ENCODE measurements at regions not wholly inside any gene's neighbourhood (a gene's known extent, or its start where the extent isn't known, plus 50 kb on each side); places are given as distances from the start of the nearest gene placed in this dataset.

- Histone ChIP-seq H3K27ac (ENCODE audit: insufficient read depth in 1 of 2, low read depth in 1 of 2, low read length in 2 of 2, poor library complexity in 1 of 2, severe bottlenecking in 2 of 2) (no peak overlapping the region), H3K36me3 (ENCODE audit: control insufficient read depth in 4 of 4, insufficient read depth in 4 of 4, low read length in 3 of 4) (no peaks in the 10 kb centered on the region), H3K4me1 (ENCODE audit: control extremely low read depth in 1 of 4, control insufficient read depth in 4 of 4, insufficient read depth in 4 of 4, low read length in 3 of 4) (no peaks in the 10 kb centered on the region), H3K27me3 (replicated peaks in 2 of 5; ENCODE audit: control insufficient read depth in 4 of 5, insufficient read depth in 5 of 5, low read length in 4 of 5) (peaks cover 0 to 3% (median 0%) of the 10 kb centered on the region in 5 experiments), H3K9me3 (ENCODE audit: control extremely low read depth in 1 of 5, control insufficient read depth in 4 of 5, insufficient read depth in 2 of 5, low read depth in 1 of 5, low read length in 4 of 5) (peaks cover 0 to 4% (median 2%) of the 10 kb centered on the region in 5 experiments), H3K4me3 (ENCODE audit: control insufficient read depth in 1 of 7, extremely low read depth in 1 of 7, insufficient read depth in 4 of 7, low read depth in 2 of 7, low read length in 6 of 7) (no peak overlapping the region)
- CTCF ChIA-PET: interaction anchor here (1.0 kb wide), 1 partner anchor 15 kb away, joined by 3 read pairs; no protein-coding TSS in a partner anchor
- POLR2A ChIA-PET: no interaction called here
- 89% methylated on average over 1 of the region's 2 CpGs for WGBS (ENCODE audit: insufficient coverage)
- no peak for DNase-seq
These were observed 207.3 kb upstream of the RAB6C start for GRCh38 chr2:129772190-129772579.

- H3K36me3 ChIP-seq (ENCODE audit: control insufficient read depth in 4 of 4, insufficient read depth in 4 of 4, low read length in 3 of 4): no peaks in the 10 kb centered on the region
- H3K27me3 ChIP-seq (replicated peaks in 2 of 5; ENCODE audit: control insufficient read depth in 4 of 5, insufficient read depth in 5 of 5, low read length in 4 of 5): no peaks in the 10 kb centered on the region
- peaks cover 0 to 4% (median 2%) of the 10 kb centered on the region in 5 experiments for H3K9me3 ChIP-seq (ENCODE audit: control extremely low read depth in 1 of 5, control insufficient read depth in 4 of 5, insufficient read depth in 2 of 5, low read depth in 1 of 5, low read length in 4 of 5)
- POLR2A ChIA-PET: no interaction called here
- peaks cover 0 to 10% (median 4%) of the 10 kb centered on the region in 4 experiments for H3K4me1 ChIP-seq (ENCODE audit: control extremely low read depth in 1 of 4, control insufficient read depth in 4 of 4, insufficient read depth in 4 of 4, low read length in 3 of 4)
- DNase-seq: no peak
- CTCF ChIA-PET: no interaction called here
- WGBS (ENCODE audit: insufficient coverage): 98% methylated on average over 3 of the region's 3 CpGs
- no peak overlapping the region for H3K4me3 ChIP-seq (ENCODE audit: control insufficient read depth in 1 of 7, extremely low read depth in 1 of 7, insufficient read depth in 4 of 7, low read depth in 2 of 7, low read length in 6 of 7)
- no peak overlapping the region for H3K27ac ChIP-seq (ENCODE audit: insufficient read depth in 1 of 2, low read depth in 1 of 2, low read length in 2 of 2, poor library complexity in 1 of 2, severe bottlenecking in 2 of 2)
These were observed 203.4 kb upstream of the RAB6C start for GRCh38 chr2:129775952-129776653.

GRCh38 chr2:129777146-129777545 lies 202.3 kb upstream of the RAB6C start:
- 100% methylated on average over 1 of the region's 2 CpGs for WGBS (ENCODE audit: insufficient coverage)
- no peaks in the 10 kb centered on the region for H3K27me3 ChIP-seq (replicated peaks in 2 of 5; ENCODE audit: control insufficient read depth in 4 of 5, insufficient read depth in 5 of 5, low read length in 4 of 5)

GRCh38 chr2:129777762-129778583 lies 201.5 kb upstream of the RAB6C start:
- POLR2A ChIA-PET: no interaction called here
- 98% methylated on average over 9 of the region's 9 CpGs for WGBS (ENCODE audit: insufficient coverage)
- CTCF ChIA-PET: no interaction called here
- Histone ChIP-seq H3K4me1 (ENCODE audit: control extremely low read depth in 1 of 4, control insufficient read depth in 4 of 4, insufficient read depth in 4 of 4, low read length in 3 of 4) (peaks cover 0 to 13% (median 4%) of the 10 kb centered on the region in 4 experiments), H3K27ac (ENCODE audit: insufficient read depth in 1 of 2, low read depth in 1 of 2, low read length in 2 of 2, poor library complexity in 1 of 2, severe bottlenecking in 2 of 2) (no peak overlapping the region), H3K4me3 (ENCODE audit: control insufficient read depth in 1 of 7, extremely low read depth in 1 of 7, insufficient read depth in 4 of 7, low read depth in 2 of 7, low read length in 6 of 7) (no peak overlapping the region), H3K27me3 (replicated peaks in 2 of 5; ENCODE audit: control insufficient read depth in 4 of 5, insufficient read depth in 5 of 5, low read length in 4 of 5) (no peaks in the 10 kb centered on the region), H3K9me3 (ENCODE audit: control extremely low read depth in 1 of 5, control insufficient read depth in 4 of 5, insufficient read depth in 2 of 5, low read depth in 1 of 5, low read length in 4 of 5) (no peaks in the 10 kb centered on the region), H3K36me3 (ENCODE audit: control insufficient read depth in 4 of 4, insufficient read depth in 4 of 4, low read length in 3 of 4) (no peaks in the 10 kb centered on the region)
- DNase-seq: no peak

More at GRCh38 chr2:129777146-129777545, 202.3 kb upstream of the RAB6C start:
- no peak overlapping the region for H3K27ac ChIP-seq (ENCODE audit: insufficient read depth in 1 of 2, low read depth in 1 of 2, low read length in 2 of 2, poor library complexity in 1 of 2, severe bottlenecking in 2 of 2)
- peaks cover 0 to 13% (median 4%) of the 10 kb centered on the region in 4 experiments for H3K4me1 ChIP-seq (ENCODE audit: control extremely low read depth in 1 of 4, control insufficient read depth in 4 of 4, insufficient read depth in 4 of 4, low read length in 3 of 4)
- POLR2A ChIA-PET: no interaction called here
- peaks cover 0 to 4% (median 2%) of the 10 kb centered on the region in 5 experiments for H3K9me3 ChIP-seq (ENCODE audit: control extremely low read depth in 1 of 5, control insufficient read depth in 4 of 5, insufficient read depth in 2 of 5, low read depth in 1 of 5, low read length in 4 of 5)
- no peak overlapping the region for H3K4me3 ChIP-seq (ENCODE audit: control insufficient read depth in 1 of 7, extremely low read depth in 1 of 7, insufficient read depth in 4 of 7, low read depth in 2 of 7, low read length in 6 of 7)
- DNase-seq: no peak
- CTCF ChIA-PET: no interaction called here
- no peaks in the 10 kb centered on the region for H3K36me3 ChIP-seq (ENCODE audit: control insufficient read depth in 4 of 4, insufficient read depth in 4 of 4, low read length in 3 of 4)

GRCh38 chr2:129778584-129778877 lies 200.9 kb upstream of the RAB6C start:
- Histone ChIP-seq H3K27me3 (replicated peaks in 2 of 5; ENCODE audit: control insufficient read depth in 4 of 5, insufficient read depth in 5 of 5, low read length in 4 of 5) (no peaks in the 10 kb centered on the region), H3K27ac (ENCODE audit: insufficient read depth in 1 of 2, low read depth in 1 of 2, low read length in 2 of 2, poor library complexity in 1 of 2, severe bottlenecking in 2 of 2) (no peak overlapping the region), H3K36me3 (ENCODE audit: control insufficient read depth in 4 of 4, insufficient read depth in 4 of 4, low read length in 3 of 4) (no peaks in the 10 kb centered on the region), H3K9me3 (ENCODE audit: control extremely low read depth in 1 of 5, control insufficient read depth in 4 of 5, insufficient read depth in 2 of 5, low read depth in 1 of 5, low read length in 4 of 5) (no peaks in the 10 kb centered on the region), H3K4me3 (ENCODE audit: control insufficient read depth in 1 of 7, extremely low read depth in 1 of 7, insufficient read depth in 4 of 7, low read depth in 2 of 7, low read length in 6 of 7) (no peak overlapping the region), H3K4me1 (ENCODE audit: control extremely low read depth in 1 of 4, control insufficient read depth in 4 of 4, insufficient read depth in 4 of 4, low read length in 3 of 4) (peaks cover 0 to 13% (median 4%) of the 10 kb centered on the region in 4 experiments)
- no peak for DNase-seq
- CTCF ChIA-PET: no interaction called here
- POLR2A ChIA-PET: no interaction called here
- WGBS (ENCODE audit: insufficient coverage): 96% methylated on average over 5 of the region's 8 CpGs

GRCh38 chr2:129779783-129780182 lies 199.7 kb upstream of the RAB6C start:
- ChIA-PET CTCF (no interaction called here), POLR2A (no interaction called here)

More at GRCh38 chr2:129779783-129780182, 199.7 kb upstream of the RAB6C start:
- no peak overlapping the region for H3K27ac ChIP-seq (ENCODE audit: insufficient read depth in 1 of 2, low read depth in 1 of 2, low read length in 2 of 2, poor library complexity in 1 of 2, severe bottlenecking in 2 of 2)
- H3K27me3 ChIP-seq (replicated peaks in 2 of 5; ENCODE audit: control insufficient read depth in 4 of 5, insufficient read depth in 5 of 5, low read length in 4 of 5): no peaks in the 10 kb centered on the region
- no peaks in the 10 kb centered on the region for H3K9me3 ChIP-seq (ENCODE audit: control extremely low read depth in 1 of 5, control insufficient read depth in 4 of 5, insufficient read depth in 2 of 5, low read depth in 1 of 5, low read length in 4 of 5)
- H3K4me1 ChIP-seq (ENCODE audit: control extremely low read depth in 1 of 4, control insufficient read depth in 4 of 4, insufficient read depth in 4 of 4, low read length in 3 of 4): peaks cover 0 to 13% (median 4%) of the 10 kb centered on the region in 4 experiments
- WGBS (ENCODE audit: insufficient coverage): 97% methylated on average over 6 of the region's 6 CpGs
- no peaks in the 10 kb centered on the region for H3K36me3 ChIP-seq (ENCODE audit: control insufficient read depth in 4 of 4, insufficient read depth in 4 of 4, low read length in 3 of 4)
- no peak overlapping the region for H3K4me3 ChIP-seq (ENCODE audit: control insufficient read depth in 1 of 7, extremely low read depth in 1 of 7, insufficient read depth in 4 of 7, low read depth in 2 of 7, low read length in 6 of 7)
- no peak for DNase-seq
